ENCODE measurements at regions not wholly inside any gene's neighbourhood (a gene's known extent, or its start where the extent isn't known, plus 50 kb on each side); places are given as distances from the start of the nearest gene placed in this dataset.

GRCh38 chr20:51120438-51120837 is 97.5 kb upstream of the KCNG1 start:
- intact Hi-C loops (cut with DNase I) = no loop called here
- TF ChIP-seq CTCF (IDR thresholded peaks at IDR 0.05) = no peak
- peaks cover 3% of the 10 kb centered on the region for H3K4me1 ChIP-seq
- H3K4me3 ChIP-seq = no peak overlapping the region
- ATAC-seq (no peak), DNase-seq (no peak)
- H3K27ac ChIP-seq = no peak overlapping the region
- no peaks in the 10 kb centered on the region for H3K9me3 ChIP-seq
- H3K27me3 ChIP-seq (ENCODE audit: low read depth) = peaks cover 22% of the 10 kb centered on the region
- H3K36me3 ChIP-seq = no peaks in the 10 kb centered on the region

GRCh38 chr20:51119914-51120313 is 97.0 kb upstream of the KCNG1 start:
- no peak for DNase-seq
- Histone ChIP-seq H3K27ac (no peak overlapping the region), H3K4me3 (no peak overlapping the region), H3K36me3 (no peaks in the 10 kb centered on the region), H3K9me3 (no peaks in the 10 kb centered on the region), H3K4me1 (peaks cover 3% of the 10 kb centered on the region), H3K27me3 (ENCODE audit: low read depth) (peaks cover 23% of the 10 kb centered on the region)
- no peak for TF ChIP-seq CTCF (IDR thresholded peaks at IDR 0.05)
- no peak for ATAC-seq
- intact Hi-C loops (cut with DNase I) = no loop called here

- Histone ChIP-seq H3K36me3 (no peaks in the 10 kb centered on the region), H3K4me3 (no peak overlapping the region), H3K27ac (no peak overlapping the region), H3K4me1 (peaks cover 3% of the 10 kb centered on the region), H3K9me3 (no peaks in the 10 kb centered on the region), H3K27me3 (ENCODE audit: low read depth) (peaks cover 26% of the 10 kb centered on the region)
- no peak for TF ChIP-seq CTCF (IDR thresholded peaks at IDR 0.05)
- intact Hi-C loops (cut with DNase I) = no loop called here
- ATAC-seq (no peak), DNase-seq (no peak)
Observed at GRCh38 chr20:51118985-51119527, 96.1 kb upstream of the KCNG1 start.

- H3K9me3 ChIP-seq = no peaks in the 10 kb centered on the region
- no peak overlapping the region for H3K27ac ChIP-seq
- H3K4me3 ChIP-seq = no peak overlapping the region
- intact Hi-C loops (cut with DNase I) = no loop called here
- ATAC-seq (no peak), DNase-seq (no peak)
- H3K4me1 ChIP-seq = peaks cover 3% of the 10 kb centered on the region
- H3K36me3 ChIP-seq = no peaks in the 10 kb centered on the region
- no peak for TF ChIP-seq CTCF (IDR thresholded peaks at IDR 0.05)
- peaks cover 26% of the 10 kb centered on the region for H3K27me3 ChIP-seq (ENCODE audit: low read depth)
Observed at GRCh38 chr20:51118216-51118615, 95.3 kb upstream of the KCNG1 start.

GRCh38 chr20:51116765-51117686 is 94.1 kb upstream of the KCNG1 start:
- ATAC-seq = no peak
- no peak for TF ChIP-seq CTCF (IDR thresholded peaks at IDR 0.05)
- Histone ChIP-seq H3K27me3 (ENCODE audit: low read depth) (peaks cover 31% of the 10 kb centered on the region), H3K27ac (no peak overlapping the region), H3K4me3 (no peak overlapping the region), H3K9me3 (no peaks in the 10 kb centered on the region), H3K4me1 (peaks cover 3% of the 10 kb centered on the region), H3K36me3 (no peaks in the 10 kb centered on the region)
- intact Hi-C loops (cut with DNase I) = no loop called here
- no peak for DNase-seq

Measured in lower lobe of right lung (tissue), 2 donors.